ENCODE measurements at regions not wholly inside any gene's neighbourhood (a gene's known extent, or its start where the extent isn't known, plus 50 kb on each side); places are given as distances from the start of the nearest gene placed in this dataset.

GRCh38 chr13:53703371-53704080 is 674.9 kb downstream of the OLFM4 start:
- H3K4me1 ChIP-seq (ENCODE audit: control insufficient read depth in 1 of 2, insufficient read depth in 2 of 2, low read length in 2 of 2), result no peaks in the 10 kb centered on the region
- Mint-ChIP-seq H3K4me3 (no peak overlapping the region), H3K27ac (no peak overlapping the region), H3K36me3 (no peaks in the 10 kb centered on the region), H3K9me3 (peaks cover 2 to 15% (median 4%) of the 10 kb centered on the region in 7 donors), H3K4me1 (no peaks in the 10 kb centered on the region), H3K27me3 (ENCODE audit: low read depth in 3 of 3) (no peaks in the 10 kb centered on the region)
- no peak for TF ChIP-seq CTCF (IDR thresholded peaks at IDR 0.05)
- H3K4me3 ChIP-seq (replicated peaks in 1 of 3; ENCODE audit: low read depth in 2 of 3, low read length in 3 of 3), result no peak overlapping the region
- no peak for DNase-seq
- H4K20me1 ChIP-seq (ENCODE audit: insufficient read depth, low read length), result no peaks in the 10 kb centered on the region
- no peaks in the 10 kb centered on the region for H3K36me3 ChIP-seq (replicated peaks in 1 of 2; ENCODE audit: control insufficient read depth in 1 of 2, insufficient read depth in 2 of 2, low read length in 2 of 2)
- peaks cover 7 to 9% of the 10 kb centered on the region in 2 donors for H3K9me3 ChIP-seq (replicated peaks in 1 of 2; ENCODE audit: control insufficient read depth in 1 of 2, insufficient read depth in 1 of 2, low read length in 2 of 2)
- H2AFZ ChIP-seq (ENCODE audit: insufficient read depth, low read depth, low read length, poor library complexity, severe bottlenecking), result no peak overlapping the region
- H3K27ac ChIP-seq (ENCODE audit: low read depth in 1 of 2, low read length in 2 of 2), result no peak overlapping the region
- H3K9ac ChIP-seq (ENCODE audit: insufficient read depth, low read length, poor library complexity, severe bottlenecking), result no peak overlapping the region
- no CpG with 5 or more reads among the region's 2 CpGs for WGBS (ENCODE audit: insufficient coverage)
- H3K4me2 ChIP-seq (replicated peaks; ENCODE audit: extremely low read depth, low read length, poor library complexity, severe bottlenecking), result no peak overlapping the region
- no peaks in the 10 kb centered on the region for H3K27me3 ChIP-seq (ENCODE audit: control insufficient read depth in 2 of 2, insufficient read depth in 2 of 2, low read length in 2 of 2)
- no peaks in the 10 kb centered on the region for H3K79me2 ChIP-seq (ENCODE audit: insufficient read depth, low read length)
- intact Hi-C loops (cut with micrococcal nuclease), result no loop called here

GRCh38 chr13:53719281-53719680 is 690.7 kb downstream of the OLFM4 start:
- Histone ChIP-seq H3K4me3 (replicated peaks in 1 of 3; ENCODE audit: low read depth in 2 of 3, low read length in 3 of 3) (no peak overlapping the region), H3K79me2 (ENCODE audit: insufficient read depth, low read length) (no peaks in the 10 kb centered on the region), H3K9me3 (replicated peaks in 1 of 2; ENCODE audit: control insufficient read depth in 1 of 2, insufficient read depth in 1 of 2, low read length in 2 of 2) (peaks cover under 1 to 4% of the 10 kb centered on the region in 2 donors), H4K20me1 (ENCODE audit: insufficient read depth, low read length) (no peaks in the 10 kb centered on the region), H3K36me3 (replicated peaks in 1 of 2; ENCODE audit: control insufficient read depth in 1 of 2, insufficient read depth in 2 of 2, low read length in 2 of 2) (no peaks in the 10 kb centered on the region), H3K4me2 (replicated peaks; ENCODE audit: extremely low read depth, low read length, poor library complexity, severe bottlenecking) (no peak overlapping the region), H3K27me3 (ENCODE audit: control insufficient read depth in 2 of 2, insufficient read depth in 2 of 2, low read length in 2 of 2) (no peaks in the 10 kb centered on the region), H3K4me1 (ENCODE audit: control insufficient read depth in 1 of 2, insufficient read depth in 2 of 2, low read length in 2 of 2) (no peaks in the 10 kb centered on the region), H2AFZ (ENCODE audit: insufficient read depth, low read depth, low read length, poor library complexity, severe bottlenecking) (no peak overlapping the region), H3K9ac (ENCODE audit: insufficient read depth, low read length, poor library complexity, severe bottlenecking) (no peak overlapping the region), H3K27ac (ENCODE audit: low read depth in 1 of 2, low read length in 2 of 2) (no peak overlapping the region)
- H3K4me3 Mint-ChIP-seq, result no peak overlapping the region
- H3K4me1 Mint-ChIP-seq, result no peaks in the 10 kb centered on the region
- peaks cover 0 to 7% (median 2%) of the 10 kb centered on the region in 7 donors for H3K9me3 Mint-ChIP-seq
- no peak for TF ChIP-seq CTCF (IDR thresholded peaks at IDR 0.05)
- no peak overlapping the region for H3K27ac Mint-ChIP-seq
- no peak for DNase-seq
- no peaks in the 10 kb centered on the region for H3K36me3 Mint-ChIP-seq
- intact Hi-C loops (cut with micrococcal nuclease), result no loop called here
- H3K27me3 Mint-ChIP-seq (ENCODE audit: low read depth in 3 of 3), result no peaks in the 10 kb centered on the region
